ENCODE measurements at regions not wholly inside any gene's neighbourhood (a gene's known extent, or its start where the extent isn't known, plus 50 kb on each side); places are given as distances from the start of the nearest gene placed in this dataset.

- TF ChIP-seq REST (IDR thresholded peaks at IDR 0.05; ENCODE audit: borderline replicate concordance) (no peak), REST (CRISPR knock-in tag; IDR thresholded peaks at IDR 0.05; ENCODE audit: low read depth) (no peak)
Measured at GRCh38 chr4:1537410-1538095, 131.3 kb upstream of the NKX1-1 start (continued).

Measured in K562 (cell line).